Inflammatory macrophage treated with lipopolysaccharide for 1 hour (primary cell): ENCODE measurements at regions not wholly inside any gene's neighbourhood (a gene's known extent, or its start where the extent isn't known, plus 50 kb on each side); places are given as distances from the start of the nearest gene placed in this dataset.

Source experiments
- DNase-seq, 2 donors: peaks; one replicate each; pipeline ENCODE4 v3.0.0-alpha.2; 2020 to 2022

DNA sequence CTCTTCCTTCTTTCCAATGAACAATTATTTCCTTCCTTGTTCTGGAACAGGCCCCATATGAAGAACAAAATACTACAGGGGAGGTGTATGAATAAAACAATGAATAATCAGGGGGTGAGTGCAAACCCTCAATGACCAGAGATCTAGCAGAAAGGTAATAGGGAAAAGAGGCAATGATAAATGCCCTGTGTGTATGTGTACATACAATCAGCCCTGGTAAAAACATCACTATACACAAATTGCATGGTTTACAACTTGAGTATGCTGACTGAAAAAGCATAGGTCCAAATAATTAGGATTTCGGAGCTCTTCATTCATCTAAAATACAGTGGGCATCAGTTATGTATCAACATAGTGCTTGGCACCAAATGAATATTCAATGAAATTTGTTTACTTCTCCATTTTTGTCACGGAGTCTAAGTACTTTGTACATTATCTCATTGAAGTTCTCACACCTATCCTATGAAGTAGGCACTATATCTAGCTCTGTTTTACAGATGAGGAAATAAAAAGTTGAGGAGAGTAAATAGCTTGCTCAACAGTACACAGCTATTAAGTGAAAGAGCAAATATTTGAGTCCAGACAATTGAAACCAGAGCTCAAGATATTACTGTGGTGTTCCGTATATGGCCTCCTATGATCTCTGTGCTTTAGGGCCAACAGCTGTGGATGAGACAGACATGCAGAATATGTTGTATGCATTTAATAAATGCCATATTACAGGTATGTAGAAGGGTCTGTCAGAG is 1065.4 kb downstream of the SORCS3 start:
- DNase-seq: no peak

DNA sequence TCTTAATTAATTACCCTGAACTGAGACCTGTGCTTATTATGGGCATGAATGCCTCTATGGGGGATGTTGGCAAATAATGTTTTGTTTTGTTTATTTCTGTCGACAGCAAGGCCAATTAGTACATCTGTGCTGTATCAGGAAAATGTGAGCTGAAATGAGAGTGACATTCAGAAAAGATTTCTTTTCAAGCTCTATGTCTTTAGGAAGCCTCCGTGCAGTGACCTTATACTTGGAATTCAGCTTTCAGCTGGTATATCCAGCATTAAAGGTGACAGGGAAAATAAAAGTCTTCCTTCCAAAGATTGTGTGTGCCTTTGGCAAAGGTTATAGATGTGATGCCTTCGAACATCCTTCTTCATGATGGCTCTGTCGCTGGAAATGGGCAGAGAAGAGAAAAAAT is 1061.1 kb downstream of the SORCS3 start:
- DNase-seq: no peak

DNA sequence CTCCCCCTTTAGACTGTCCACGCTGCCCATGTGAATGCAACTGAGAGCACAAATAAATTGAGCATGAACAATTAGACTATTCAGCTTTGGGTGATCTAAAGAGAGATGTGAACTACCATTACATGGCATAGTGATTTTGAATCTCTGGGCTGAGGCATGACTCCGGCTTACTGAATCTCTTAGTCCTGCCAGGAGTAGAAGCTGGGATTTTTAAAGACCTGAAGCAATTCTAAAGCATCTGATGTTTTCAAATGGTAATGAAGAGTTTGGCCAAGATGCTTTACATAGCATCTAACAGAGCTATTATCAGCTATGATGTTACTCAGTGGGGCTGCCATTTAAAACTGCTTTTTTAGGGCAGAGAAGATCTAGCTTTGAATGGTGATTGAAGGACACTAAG is 1059.1 kb downstream of the SORCS3 start:
- no peak for DNase-seq

DNA sequence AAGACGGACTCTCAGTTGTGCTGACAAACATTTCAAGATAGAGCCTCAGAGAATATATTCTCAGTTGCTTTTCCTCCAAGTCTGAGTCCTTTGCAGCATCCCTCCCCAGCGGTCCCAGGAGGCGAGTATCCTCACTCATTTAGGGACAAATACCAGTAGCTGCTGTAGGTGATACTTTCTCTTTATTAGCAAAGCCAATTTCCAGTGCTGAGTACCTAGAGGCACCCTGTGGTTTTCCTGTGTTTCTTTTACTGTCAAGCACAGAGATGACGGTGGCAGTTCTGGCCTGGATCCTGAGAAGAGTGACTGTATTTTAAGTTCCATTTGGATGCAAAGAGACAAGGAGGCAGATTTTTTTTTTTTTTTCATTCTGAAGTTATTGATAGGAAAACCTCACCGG is 1058.4 kb downstream of the SORCS3 start:
- DNase-seq: no peak

DNA sequence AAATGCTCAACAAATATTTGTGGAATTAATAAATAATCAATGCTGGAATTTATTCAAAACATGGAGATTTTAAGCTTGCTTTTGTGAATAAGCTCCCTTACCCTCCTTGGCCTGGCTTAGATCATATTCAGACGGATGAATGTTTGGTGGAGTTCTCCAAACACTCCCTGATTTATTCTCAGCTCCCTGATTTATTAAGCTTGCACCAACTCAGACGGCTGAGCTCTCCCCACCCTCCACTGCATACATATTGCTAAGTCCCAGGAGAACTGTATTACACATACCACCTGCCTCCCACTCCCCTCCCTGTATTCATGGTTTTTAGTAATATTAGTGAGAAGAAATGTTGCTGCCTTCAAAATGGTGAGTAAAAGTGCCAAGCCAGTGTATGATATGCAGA is 1057.5 kb downstream of the SORCS3 start:
- DNase-seq: no peak

DNA sequence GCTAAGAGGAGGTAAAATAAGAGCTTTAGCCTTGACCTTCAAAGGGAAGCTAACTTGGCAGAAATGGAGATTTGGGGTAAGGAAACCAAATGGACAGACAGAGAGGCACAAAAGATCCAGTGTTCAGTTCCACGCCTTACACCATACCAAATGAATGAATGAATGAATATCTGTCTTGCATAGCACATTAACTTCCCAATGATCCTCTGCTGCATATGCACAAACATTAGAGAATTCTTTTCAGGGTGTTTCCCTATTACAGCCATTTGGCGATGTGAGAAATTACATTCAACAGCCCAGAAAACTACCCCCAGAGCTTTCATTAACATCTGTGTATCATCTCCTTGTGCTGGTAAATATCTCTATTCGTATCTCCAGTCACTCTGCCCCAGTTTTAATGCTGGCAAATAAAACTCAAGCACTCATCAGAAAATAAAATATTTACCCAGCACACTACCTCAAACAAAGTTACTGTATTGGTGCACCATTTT is 1056.2 kb downstream of the SORCS3 start:
- DNase-seq: no peak

DNA sequence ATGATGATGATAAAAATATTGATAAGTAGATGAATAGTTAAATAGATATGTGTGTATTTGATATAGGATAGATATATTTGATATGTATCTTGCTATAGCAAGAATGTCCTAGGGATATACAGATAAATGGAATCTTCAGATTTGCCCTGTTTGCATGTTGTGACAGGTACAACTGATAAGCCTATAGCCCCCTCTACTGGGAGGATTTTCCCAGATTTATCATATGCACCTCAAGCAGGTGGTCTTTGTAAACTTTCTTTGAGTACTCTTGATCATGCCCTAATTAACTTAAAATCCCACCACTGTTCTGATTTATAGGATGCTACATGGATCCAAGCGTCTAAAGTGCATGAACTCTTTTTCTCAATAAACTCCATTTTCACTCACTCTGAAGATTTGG is 1050.7 kb downstream of the SORCS3 start:
- DNase-seq: no peak

DNA sequence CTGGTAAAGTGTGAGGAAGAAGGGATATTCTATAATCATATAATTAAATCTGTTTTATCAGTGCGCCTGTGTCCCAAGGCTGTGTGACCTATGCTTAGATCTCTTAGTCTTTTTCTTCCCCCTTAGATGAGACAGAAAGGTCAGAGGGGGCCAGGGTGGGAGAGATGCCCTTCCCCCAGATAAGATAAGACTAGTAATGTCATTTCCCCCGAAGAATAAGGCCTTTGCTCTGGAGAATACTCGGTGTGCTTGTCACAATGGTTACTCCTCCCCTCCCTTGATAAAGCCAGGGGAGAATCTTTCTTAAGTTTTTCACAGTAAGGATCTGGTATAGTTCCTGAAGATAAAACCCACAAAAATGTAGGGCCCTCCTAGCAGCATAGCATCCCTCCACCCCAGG is 1041.8 kb downstream of the SORCS3 start:
- no peak for DNase-seq

DNA sequence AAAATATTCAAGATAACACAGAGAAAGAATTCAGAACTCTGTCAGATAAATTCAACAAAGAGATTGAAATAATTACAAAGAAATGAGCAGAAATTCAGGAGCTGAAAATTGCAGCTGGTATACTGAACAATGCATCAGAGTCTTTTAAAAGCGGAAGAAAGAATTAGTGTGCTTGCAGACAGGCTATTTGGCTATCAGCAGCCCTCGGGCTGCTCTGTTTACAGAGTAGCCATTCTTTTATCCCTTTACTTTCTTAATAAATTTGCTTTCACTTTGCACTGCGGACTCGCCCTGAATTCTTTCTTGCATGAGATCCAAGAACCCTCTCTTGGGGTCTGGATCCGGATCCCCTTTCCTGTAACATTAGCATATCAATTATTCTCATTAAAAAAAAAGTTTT is 1040.0 kb downstream of the SORCS3 start:
- no peak for DNase-seq

DNA sequence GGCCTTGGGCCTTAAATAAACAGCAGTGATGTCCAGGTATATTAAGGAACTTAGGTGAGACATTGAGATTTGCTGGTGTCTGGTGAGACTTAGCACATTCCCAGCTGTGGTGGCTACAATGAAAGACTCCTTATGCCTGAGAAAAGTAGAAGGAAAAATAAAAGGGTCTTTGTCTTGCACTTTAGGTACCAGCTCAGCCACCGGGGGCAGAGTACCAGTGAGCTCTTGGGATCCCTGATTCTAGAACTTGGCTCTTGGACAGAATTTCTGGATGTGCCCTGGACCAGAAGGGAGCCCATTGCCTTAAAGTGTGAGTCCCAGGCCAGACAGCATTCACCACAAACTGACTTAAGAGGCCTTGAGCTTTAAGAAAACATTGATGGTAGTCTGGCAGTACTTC is 1038.7 kb downstream of the SORCS3 start:
- no peak for DNase-seq

DNA sequence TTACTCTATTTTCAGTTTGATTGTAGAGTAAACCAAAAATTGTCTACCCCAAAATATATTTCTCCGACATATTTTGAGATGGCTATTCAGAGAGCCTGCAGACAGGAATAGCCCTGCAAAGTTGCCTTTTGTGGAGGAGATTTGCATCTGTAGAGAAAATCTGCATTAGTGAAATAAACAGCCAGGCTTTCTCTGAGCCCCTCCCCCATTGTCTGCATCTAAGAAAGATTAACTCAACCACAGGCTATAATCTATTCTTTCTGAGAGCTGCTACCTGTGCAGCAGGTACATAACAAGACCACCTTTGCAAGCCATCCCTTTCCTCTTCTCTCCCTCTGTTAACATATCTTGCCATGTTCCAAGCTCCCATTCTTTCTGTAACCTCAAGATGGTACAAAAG is 1034.2 kb downstream of the SORCS3 start:
- no peak for DNase-seq

DNA sequence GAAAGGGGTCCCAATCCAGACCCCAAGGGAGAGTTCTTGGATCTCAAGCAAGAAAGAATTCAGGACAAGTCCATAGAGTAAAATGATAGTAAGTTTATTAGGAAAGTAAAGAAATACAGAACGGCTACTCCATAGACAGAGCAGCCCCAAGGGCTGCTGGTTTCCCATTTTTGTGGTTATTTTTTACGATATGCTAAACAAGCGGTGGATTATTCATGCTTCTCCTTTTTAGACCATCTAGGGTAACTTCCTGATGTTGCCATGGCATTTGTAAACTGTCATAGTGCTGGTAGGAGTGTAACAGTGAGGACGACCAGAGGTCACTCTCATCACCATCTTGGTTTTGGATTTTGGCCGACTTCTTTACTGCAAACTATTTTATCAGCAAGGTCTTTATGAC is 1033.4 kb downstream of the SORCS3 start:
- DNase-seq: no peak

DNA sequence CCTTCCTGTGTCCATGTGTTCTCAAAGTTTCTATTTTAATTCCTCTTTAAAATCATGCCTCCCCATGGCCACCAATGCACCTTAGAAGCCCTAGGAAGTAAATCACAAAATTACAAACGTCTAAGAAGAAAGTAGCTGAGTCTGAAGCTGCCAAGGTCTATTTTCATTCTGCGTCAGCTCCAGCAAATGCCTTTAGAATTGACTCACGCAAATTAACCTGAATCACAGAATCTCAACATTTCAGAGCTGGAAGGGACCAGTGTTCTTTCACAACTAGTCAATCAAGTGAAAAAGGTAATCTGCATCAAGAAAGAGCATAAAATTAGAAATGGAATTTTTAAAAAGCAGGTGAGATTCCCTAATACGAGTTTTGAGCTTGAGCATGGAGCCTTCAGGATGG is 1017.6 kb downstream of the SORCS3 start:
- no peak for DNase-seq

DNA sequence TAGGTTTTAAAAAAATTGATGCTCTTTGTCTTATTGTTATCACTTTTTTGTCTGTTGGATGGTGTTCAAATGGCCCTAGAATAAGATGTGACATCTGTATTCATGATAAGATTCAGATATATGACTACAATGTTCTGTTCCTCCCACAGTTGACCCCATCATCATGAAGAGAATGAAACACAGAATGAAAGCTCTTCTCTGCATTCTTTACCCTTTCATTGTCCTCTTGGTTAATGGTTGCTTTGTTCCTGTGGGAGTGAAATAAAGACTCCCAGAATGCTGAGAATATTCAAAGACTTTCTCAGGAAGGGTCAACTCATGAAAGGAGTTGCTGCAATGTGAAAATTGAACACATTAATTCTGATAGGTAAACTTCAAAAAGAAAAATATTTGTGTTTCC is 1015.8 kb downstream of the SORCS3 start:
- DNase-seq: no peak

DNA sequence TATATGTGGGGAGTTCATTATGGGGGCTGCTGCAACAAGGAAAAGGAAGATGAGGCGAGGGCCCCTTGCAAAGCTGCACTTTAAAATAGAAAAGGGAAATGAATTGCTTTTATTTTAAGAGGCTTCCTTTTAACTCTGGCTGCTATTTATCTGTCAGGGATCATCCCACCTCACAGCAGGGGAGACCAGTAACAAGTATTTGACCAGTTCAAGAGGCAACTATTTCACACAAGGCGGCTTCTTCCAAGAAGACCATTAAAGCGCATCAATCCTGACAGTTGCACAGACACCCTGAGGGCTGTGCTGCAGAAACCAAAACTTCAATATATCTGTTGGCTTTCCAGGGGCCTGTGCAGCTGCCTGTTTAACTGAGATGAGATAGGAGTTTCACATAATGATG is 1009.2 kb downstream of the SORCS3 start:
- no peak for DNase-seq

DNA sequence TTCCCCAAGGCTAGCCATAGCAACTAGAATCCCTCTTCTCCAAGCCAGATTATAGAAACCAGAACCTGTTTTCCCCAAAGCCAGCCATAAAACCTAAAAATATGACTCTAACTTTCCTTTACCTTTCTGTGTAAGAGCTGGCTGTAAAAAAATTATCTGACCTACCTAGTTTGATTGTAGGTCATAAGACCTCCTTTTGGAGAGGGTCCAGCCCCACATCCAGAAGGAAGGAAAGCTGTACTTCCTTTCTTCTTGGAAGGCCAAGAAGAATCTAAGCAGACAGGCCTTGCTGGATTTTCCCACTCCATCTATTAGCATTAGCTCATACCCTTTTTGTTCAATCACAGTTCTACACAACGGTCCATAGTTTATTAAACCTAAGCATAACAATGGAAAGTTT is 1006.3 kb downstream of the SORCS3 start:
- DNase-seq: no peak

DNA sequence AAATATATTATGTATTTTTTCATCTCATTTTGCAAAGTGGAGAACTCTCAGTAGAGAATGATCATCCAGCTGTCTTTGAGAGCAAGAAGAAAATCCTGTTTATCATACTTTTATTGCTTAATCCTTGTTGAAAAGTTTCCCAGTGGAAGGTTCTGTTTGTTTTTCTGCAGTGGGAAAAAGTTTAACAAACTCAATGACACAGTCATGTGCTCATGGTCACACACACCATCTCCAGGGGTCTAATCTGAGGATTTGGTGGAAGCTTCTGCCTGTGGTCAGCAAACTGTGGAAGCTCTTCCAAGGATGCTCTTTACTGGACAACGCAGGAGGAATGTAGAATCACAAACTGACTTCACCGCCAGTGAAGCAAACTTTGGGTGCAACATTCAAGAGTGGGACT is 1003.9 kb downstream of the SORCS3 start:
- no peak for DNase-seq

DNA sequence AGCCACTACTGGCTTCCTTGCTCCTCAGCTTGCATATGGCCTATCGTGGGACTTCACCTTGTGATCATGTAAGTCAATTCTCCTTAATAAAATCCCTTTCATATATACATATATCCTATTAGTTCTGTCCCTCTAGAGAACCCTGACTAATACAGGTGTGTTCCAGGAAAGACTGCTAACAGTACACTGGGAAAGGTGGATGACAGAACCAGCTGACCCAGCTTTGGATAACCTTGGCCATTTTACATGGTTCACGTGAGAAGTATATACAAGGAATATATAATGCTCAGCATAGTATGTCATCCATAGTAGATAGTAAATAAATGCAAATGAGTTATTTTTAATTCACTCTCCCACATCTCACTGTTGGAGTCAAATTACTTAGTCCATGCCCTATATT is 1003.5 kb downstream of the SORCS3 start:
- no peak for DNase-seq

DNA sequence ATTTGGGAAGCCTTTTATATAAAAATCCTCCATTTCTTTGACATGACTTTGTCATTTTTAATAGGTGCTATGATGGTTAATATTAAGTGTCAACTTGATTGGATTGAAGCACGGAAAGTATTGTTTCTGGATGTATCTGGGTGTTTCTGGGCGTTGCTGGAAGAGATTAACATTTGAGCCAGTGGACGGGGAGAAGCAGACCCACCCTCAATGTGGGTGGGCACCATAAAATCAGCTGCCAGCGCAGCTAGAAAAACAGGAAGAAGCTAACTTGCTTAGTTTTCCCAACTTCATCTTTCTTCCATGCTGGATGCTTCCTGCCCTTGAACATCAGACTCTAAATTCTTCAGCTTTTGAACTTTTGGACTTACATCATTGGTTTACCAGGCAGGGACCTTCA is 1003.0 kb downstream of the SORCS3 start:
- DNase-seq: no peak

DNA sequence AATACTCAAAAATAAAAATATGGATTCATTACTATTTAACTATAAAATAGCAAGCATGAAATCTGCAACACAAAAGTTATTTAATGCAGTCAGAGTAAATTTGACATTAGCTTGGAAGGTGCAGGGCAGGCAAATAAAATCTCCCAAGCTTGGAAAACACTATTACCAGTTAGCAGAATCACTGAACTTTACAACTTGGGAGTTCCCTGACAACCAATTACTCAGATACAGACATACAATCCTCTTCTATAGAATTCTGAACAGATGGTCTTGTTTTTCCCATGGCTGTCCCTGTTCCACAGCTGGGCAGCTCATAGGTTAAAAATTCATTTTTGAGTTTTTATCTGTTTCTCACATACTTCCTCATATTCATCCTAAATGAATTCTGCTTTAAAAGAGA is 1002.6 kb downstream of the SORCS3 start:
- no peak for DNase-seq

DNA sequence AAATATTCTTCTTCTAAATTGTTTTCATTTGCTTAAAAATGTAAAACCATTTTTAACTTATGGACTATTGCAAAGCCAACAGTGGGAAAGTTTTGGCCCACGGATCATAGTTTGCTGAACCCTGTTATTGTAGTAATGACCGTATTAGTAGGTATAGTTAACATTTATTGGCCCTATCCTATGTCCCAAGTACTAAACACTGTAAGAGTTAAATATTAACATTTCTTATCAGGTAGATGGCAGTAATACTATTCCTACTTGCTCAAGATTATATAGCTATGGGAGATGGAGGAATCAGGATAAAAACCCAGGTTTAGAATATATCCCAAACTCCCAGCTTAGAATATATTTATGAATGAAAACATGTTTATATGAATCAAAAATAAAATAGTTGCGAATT is 993.2 kb downstream of the SORCS3 start:
- DNase-seq: no peak

DNA sequence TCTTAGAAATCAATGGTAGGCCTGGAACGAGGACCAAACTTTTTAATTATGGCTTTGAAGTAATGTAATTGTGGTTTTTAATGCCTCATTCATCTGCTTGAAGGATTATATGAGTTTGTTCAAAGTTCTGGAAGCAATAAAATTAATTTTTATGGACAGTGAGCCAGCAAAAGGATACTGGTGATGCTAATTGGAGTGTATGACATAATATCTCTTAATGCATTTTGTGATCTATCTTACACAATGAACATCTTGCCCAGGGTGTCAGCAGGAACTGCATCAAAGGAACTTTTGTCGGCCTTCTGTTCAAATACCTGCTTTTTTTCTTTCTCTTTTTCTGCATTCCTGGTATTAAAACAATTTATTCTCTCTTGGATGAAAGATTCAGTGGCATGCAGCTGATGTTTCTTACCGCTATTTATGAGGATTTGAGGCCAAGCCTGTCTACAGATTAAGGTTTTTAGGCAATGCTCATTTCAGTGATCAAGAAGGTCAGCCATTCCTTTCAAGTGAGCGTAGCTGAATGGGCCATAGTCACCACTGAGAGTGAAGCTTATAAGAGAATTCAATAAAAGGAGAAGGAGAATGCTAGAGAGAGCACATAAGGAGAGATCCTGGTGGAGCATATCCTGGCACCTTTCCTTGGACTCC is 974.8 kb downstream of the SORCS3 start:
- no peak for DNase-seq

DNA sequence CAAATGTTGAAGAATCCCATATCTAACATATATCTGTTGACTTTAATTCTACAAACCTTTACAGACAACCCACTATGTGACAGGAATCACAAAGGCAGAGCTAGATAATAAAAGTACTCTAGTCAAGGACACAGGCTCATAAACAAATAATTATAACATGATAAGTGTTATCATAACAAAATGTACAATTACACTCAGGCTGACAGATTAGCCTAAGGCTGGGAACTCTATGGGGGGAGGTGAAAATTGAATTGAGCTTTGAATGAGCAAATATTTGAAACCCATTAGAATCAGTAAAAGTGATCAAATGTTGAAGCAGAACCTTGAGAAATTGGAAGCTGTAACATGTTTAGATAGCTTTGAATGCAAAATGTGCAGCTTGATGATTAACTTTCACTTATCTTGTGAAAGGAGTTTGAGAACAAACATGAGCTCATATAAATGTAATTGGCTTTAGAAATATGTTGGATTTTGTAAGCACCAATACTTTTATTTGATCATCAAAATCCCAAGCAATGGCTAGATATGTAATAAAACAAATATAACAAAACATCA is 970.2 kb downstream of the SORCS3 start:
- DNase-seq: no peak

DNA sequence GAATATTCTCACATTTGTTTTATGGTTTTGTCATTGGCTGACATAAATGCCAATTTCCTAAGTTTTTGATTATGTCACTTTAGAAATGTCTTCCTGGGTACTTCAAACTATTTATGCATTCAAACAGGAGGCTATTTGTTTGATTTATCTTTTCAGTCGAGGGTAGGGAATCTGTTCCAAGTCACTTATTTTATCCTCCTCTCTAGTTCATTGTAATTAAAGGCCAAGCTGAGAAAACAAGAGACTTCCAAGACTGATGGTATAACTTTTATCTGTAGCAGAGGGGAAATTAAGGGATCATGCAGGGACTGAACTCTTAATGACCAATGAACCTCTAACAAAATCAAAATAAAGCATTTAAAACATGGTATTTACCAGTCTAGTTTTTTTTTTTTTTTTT is 968.4 kb downstream of the SORCS3 start:
- DNase-seq: no peak

DNA sequence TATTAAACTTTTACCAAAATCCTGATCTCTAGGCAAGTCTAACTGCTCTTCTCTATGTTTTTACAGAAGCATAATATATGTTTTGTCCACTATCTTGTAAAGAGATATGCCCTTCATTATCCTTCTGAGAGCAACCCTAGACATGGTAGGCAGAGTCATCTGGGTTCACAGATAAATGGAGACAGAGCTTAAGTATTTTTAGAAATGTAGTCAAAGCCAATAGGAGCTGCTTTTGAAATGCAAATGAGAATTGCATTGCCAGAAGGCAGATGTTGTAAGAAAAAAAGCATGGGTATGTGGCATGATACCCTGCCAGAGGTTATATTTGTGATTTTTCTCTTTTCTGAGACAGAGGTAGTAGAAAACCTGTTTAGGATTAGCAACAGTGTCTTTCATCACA is 964.8 kb downstream of the SORCS3 start:
- DNase-seq: no peak
